ENCODE measurements at regions not wholly inside any gene's neighbourhood (a gene's known extent, or its start where the extent isn't known, plus 50 kb on each side); places are given as distances from the start of the nearest gene placed in this dataset.

DNA sequence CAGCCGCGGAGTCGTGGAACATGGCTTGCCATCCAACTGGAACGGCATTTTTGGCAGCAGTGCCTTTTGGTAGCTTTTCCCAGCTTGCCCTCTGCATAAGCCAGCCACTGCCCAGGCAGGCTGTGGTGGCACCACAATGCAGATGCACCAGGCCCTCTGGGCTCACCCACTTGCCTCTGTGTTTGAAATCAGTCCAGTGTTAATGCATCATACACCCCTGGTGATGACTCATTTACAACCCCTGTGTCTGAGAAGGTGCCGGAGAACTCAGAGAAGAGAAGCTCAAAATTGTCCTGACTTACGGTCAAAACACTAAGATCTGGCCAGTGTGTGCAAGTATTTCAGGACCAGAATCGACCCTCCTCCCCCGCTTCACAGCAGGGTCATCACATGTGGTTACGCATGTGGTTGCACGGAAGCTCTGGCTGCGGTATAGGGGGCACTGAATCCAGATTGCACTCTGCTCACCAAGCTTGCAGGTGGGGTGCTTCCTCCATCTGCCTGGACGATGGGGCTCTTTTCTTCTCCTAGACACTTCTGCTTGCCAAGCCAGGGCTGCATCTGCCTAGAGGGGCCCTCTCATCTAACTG lies 66.5 kb upstream of the SMIM15 start:
- no peak overlapping the region for H3K27ac ChIP-seq (ENCODE audit: low read length)
- Mint-ChIP-seq H3K9me3 (no peaks in the 10 kb centered on the region), H3K36me3 (no peaks in the 10 kb centered on the region), H3K4me3 (no peak overlapping the region), H3K27me3 (ENCODE audit: low read depth in 2 of 2) (no peaks in the 10 kb centered on the region), H3K4me1 (peaks cover 0 to 6% of the 10 kb centered on the region in 2 donors), H3K27ac (no peak overlapping the region)
- H3K9me3 ChIP-seq (ENCODE audit: control insufficient read depth, insufficient read depth, low read length), result no peaks in the 10 kb centered on the region
- 39% methylated on average over 12 of the region's 12 CpGs for WGBS (ENCODE audit: insufficient coverage)
- DNase-seq, result no peak
- no peak for ATAC-seq
- TF ChIP-seq, protein P1, sequence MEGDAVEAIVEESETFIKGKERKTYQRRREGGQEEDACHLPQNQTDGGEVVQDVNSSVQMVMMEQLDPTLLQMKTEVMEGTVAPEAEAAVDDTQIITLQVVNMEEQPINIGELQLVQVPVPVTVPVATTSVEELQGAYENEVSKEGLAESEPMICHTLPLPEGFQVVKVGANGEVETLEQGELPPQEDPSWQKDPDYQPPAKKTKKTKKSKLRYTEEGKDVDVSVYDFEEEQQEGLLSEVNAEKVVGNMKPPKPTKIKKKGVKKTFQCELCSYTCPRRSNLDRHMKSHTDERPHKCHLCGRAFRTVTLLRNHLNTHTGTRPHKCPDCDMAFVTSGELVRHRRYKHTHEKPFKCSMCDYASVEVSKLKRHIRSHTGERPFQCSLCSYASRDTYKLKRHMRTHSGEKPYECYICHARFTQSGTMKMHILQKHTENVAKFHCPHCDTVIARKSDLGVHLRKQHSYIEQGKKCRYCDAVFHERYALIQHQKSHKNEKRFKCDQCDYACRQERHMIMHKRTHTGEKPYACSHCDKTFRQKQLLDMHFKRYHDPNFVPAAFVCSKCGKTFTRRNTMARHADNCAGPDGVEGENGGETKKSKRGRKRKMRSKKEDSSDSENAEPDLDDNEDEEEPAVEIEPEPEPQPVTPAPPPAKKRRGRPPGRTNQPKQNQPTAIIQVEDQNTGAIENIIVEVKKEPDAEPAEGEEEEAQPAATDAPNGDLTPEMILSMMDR (IDR thresholded peaks at IDR 0.05), result no peak
- intact Hi-C loops (cut with micrococcal nuclease), result no loop called here
- peaks cover 6% of the 10 kb centered on the region for H3K4me1 ChIP-seq (ENCODE audit: control insufficient read depth, insufficient read depth, low read length)
- H3K4me3 ChIP-seq (ENCODE audit: low read length), result no peak overlapping the region
- H3K27me3 ChIP-seq (ENCODE audit: control insufficient read depth, insufficient read depth, low read length), result no peaks in the 10 kb centered on the region
- no peaks in the 10 kb centered on the region for H3K36me3 ChIP-seq (ENCODE audit: control insufficient read depth, insufficient read depth, low read length)

DNA sequence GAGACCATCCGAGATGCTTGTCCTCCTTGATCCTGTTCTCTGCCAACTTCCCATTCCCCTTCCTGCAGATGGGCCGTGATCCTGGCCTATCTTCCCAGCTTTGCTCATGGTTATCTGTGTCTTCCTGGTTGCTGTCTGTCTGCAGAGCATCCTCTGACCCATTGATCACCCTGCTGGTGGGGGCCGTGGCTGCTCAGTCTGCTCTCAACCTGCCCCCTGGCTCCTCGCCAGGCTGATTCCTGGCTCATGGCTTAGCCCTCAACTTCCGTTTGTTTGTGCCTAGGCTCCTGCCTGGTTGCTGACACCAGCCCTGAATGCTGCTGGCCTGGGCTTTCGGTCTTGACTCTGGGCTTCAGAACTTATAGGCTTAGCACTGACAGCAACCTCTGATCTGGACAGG lies 67.1 kb upstream of the SMIM15 start:
- Histone ChIP-seq H3K27ac (ENCODE audit: low read length) (no peak overlapping the region), H3K27me3 (ENCODE audit: control insufficient read depth, insufficient read depth, low read length) (no peaks in the 10 kb centered on the region), H3K36me3 (ENCODE audit: control insufficient read depth, insufficient read depth, low read length) (no peaks in the 10 kb centered on the region), H3K9me3 (ENCODE audit: control insufficient read depth, insufficient read depth, low read length) (no peaks in the 10 kb centered on the region), H3K4me1 (ENCODE audit: control insufficient read depth, insufficient read depth, low read length) (peaks cover 6% of the 10 kb centered on the region), H3K4me3 (ENCODE audit: low read length) (no peak overlapping the region)
- 77% methylated on average over 6 of the region's 6 CpGs for WGBS (ENCODE audit: insufficient coverage)
- H3K9me3 Mint-ChIP-seq, result no peaks in the 10 kb centered on the region
- TF ChIP-seq, protein P1 (IDR thresholded peaks at IDR 0.05), result no peak
- no peak overlapping the region for H3K4me3 Mint-ChIP-seq
- ATAC-seq (no peak), DNase-seq (no peak)
- no peaks in the 10 kb centered on the region for H3K36me3 Mint-ChIP-seq
- peaks cover 0 to 6% of the 10 kb centered on the region in 2 donors for H3K4me1 Mint-ChIP-seq
- intact Hi-C loops (cut with micrococcal nuclease), result no loop called here
- no peak overlapping the region for H3K27ac Mint-ChIP-seq
- H3K27me3 Mint-ChIP-seq (ENCODE audit: low read depth in 2 of 2), result no peaks in the 10 kb centered on the region

DNA sequence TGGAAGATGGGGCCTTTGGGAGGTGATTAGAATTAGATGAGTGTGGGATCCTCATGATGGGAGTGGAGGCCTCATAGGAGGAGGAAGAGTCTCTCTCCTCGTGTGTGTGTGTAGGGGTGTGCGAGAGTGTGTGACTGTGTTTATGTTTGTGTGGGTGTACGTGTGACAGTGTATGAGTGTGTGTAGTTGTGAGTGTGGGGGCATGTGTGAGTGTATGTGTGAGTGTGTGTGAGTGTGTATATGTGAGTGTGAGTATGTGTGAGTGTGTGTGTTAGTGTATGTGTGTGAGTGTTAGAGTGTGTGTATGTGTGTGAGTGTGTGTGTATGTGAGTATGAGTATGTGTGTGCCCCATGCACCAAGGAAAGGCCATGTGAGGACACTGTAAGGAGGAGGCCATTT lies 68.2 kb upstream of the SMIM15 start:
- H3K36me3 ChIP-seq (ENCODE audit: control insufficient read depth, insufficient read depth, low read length), result no peaks in the 10 kb centered on the region
- Mint-ChIP-seq H3K27ac (no peak overlapping the region), H3K4me3 (no peak overlapping the region), H3K27me3 (ENCODE audit: low read depth in 2 of 2) (no peaks in the 10 kb centered on the region), H3K4me1 (peaks cover 0 to 6% of the 10 kb centered on the region in 2 donors), H3K9me3 (no peaks in the 10 kb centered on the region), H3K36me3 (no peaks in the 10 kb centered on the region)
- DNase-seq (no peak), ATAC-seq (no peak)
- no peaks in the 10 kb centered on the region for H3K9me3 ChIP-seq (ENCODE audit: control insufficient read depth, insufficient read depth, low read length)
- no peak overlapping the region for H3K27ac ChIP-seq (ENCODE audit: low read length)
- TF ChIP-seq, protein P1 (IDR thresholded peaks at IDR 0.05), result no peak
- H3K4me1 ChIP-seq (ENCODE audit: control insufficient read depth, insufficient read depth, low read length), result peaks cover 6% of the 10 kb centered on the region
- 92% methylated on average over 3 of the region's 3 CpGs for WGBS (ENCODE audit: insufficient coverage)
- intact Hi-C loops (cut with micrococcal nuclease), result no loop called here
- H3K27me3 ChIP-seq (ENCODE audit: control insufficient read depth, insufficient read depth, low read length), result no peaks in the 10 kb centered on the region
- H3K4me3 ChIP-seq (ENCODE audit: low read length), result no peak overlapping the region

DNA sequence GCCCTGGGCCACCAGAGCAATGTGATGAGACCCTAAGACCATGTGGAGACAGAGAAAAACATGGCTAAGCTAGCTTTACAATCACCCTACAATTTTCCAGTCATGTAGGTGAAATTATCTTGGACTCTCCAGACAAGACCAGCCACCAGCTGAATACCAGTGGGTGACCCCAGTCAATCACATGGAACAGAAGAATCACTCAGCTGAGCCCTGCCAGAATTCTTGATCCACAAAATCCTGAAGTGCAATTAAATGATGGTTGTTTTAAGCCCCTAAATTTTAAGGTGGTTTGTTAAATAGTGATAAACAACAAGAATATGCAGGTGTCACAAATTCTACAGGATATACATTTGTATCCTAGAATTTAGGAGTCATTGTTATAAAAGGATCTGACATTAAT lies 69.5 kb upstream of the SMIM15 start:
- no peak for DNase-seq
- Histone ChIP-seq H3K4me1 (ENCODE audit: control insufficient read depth, insufficient read depth, low read length) (peaks cover 6% of the 10 kb centered on the region), H3K4me3 (ENCODE audit: low read length) (no peak overlapping the region), H3K9me3 (ENCODE audit: control insufficient read depth, insufficient read depth, low read length) (no peaks in the 10 kb centered on the region), H3K27me3 (ENCODE audit: control insufficient read depth, insufficient read depth, low read length) (no peaks in the 10 kb centered on the region), H3K27ac (ENCODE audit: low read length) (no peak overlapping the region), H3K36me3 (ENCODE audit: control insufficient read depth, insufficient read depth, low read length) (no peaks in the 10 kb centered on the region)
- H3K27ac Mint-ChIP-seq, result no peak overlapping the region
- no peak overlapping the region for H3K4me3 Mint-ChIP-seq
- peaks cover 0 to 6% of the 10 kb centered on the region in 2 donors for H3K4me1 Mint-ChIP-seq
- H3K36me3 Mint-ChIP-seq, result no peaks in the 10 kb centered on the region
- TF ChIP-seq, protein P1 (IDR thresholded peaks at IDR 0.05), result no peak
- H3K9me3 Mint-ChIP-seq, result no peaks in the 10 kb centered on the region
- intact Hi-C loops (cut with micrococcal nuclease), result no loop called here
- H3K27me3 Mint-ChIP-seq (ENCODE audit: low read depth in 2 of 2), result no peaks in the 10 kb centered on the region
- no peak for ATAC-seq
